Right lobe of liver (tissue), 4 donors: ENCODE measurements at regions not wholly inside any gene's neighbourhood (a gene's known extent, or its start where the extent isn't known, plus 50 kb on each side); places are given as distances from the start of the nearest gene placed in this dataset.

Source experiments
- POLR2A ChIP-seq: fragments of 450-650 bp; IDR thresholded peaks from one replicate; pipeline ENCODE4 v1.6.1; 2017; ENCODE audit warnings: antibody characterized with exemption, mild to moderate bottlenecking
- TF ChIP-seq, protein P1 (sequence below), 4 donors: fragments of 200-600 bp in 3 of 4; fragments of 450-650 bp in 1 of 4; IDR thresholded peaks; one replicate each; pipeline versions ENCODE4 v1.5.1 to v1.8.0; 2016 to 2022; ENCODE audit warnings: antibody characterized with exemption in 4 of 4, mild to moderate bottlenecking in 2 of 4
- donor health status: DM: no; HTN: no; CAD: no.
- donor health status: DM: no; HTN: no; CAD: no.
- donor health status: DM: no; HTN: yes; CAD: no.

DNA sequence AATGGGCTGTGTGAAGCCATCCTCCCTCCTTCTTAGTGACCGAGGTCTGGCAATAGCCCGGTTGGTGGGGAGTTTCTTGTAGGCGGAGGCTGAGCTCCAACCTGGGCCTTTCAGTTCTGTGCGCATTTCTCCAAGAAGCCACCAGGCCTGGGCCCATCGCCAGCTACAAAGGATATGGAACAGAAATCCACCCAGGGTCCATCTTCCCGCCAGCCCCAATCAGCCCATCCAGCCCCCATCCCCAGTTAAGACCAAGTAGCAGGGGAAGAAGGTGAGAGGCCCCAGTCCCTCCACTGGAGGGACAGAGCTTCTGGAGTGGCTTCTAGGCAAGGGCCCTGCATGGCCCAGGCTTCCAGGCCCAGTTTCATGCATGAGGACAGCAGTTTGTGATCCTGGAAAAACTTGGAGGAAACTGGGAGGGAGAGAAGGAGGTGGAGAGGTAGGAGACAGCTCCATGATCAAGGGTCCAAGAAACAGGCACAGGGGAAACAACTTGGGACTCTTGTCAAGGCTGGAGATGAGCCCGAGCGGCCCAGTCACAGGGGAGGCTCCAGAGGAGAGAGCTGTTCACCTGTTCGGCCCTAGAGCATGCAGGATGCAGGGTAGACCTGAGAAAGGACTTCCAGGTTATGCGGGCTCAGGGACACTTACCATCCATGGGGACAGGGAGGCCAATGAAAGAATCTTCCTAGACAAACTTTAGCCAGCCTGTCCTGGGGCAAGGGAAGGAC lies 261.2 kb downstream of the PTPRU start:
- TF ChIP-seq, protein P1, sequence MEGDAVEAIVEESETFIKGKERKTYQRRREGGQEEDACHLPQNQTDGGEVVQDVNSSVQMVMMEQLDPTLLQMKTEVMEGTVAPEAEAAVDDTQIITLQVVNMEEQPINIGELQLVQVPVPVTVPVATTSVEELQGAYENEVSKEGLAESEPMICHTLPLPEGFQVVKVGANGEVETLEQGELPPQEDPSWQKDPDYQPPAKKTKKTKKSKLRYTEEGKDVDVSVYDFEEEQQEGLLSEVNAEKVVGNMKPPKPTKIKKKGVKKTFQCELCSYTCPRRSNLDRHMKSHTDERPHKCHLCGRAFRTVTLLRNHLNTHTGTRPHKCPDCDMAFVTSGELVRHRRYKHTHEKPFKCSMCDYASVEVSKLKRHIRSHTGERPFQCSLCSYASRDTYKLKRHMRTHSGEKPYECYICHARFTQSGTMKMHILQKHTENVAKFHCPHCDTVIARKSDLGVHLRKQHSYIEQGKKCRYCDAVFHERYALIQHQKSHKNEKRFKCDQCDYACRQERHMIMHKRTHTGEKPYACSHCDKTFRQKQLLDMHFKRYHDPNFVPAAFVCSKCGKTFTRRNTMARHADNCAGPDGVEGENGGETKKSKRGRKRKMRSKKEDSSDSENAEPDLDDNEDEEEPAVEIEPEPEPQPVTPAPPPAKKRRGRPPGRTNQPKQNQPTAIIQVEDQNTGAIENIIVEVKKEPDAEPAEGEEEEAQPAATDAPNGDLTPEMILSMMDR (IDR thresholded peaks at IDR 0.05): no peak
- no peak for TF ChIP-seq POLR2A
